ENCODE measurements at regions not wholly inside any gene's neighbourhood (a gene's known extent, or its start where the extent isn't known, plus 50 kb on each side); places are given as distances from the start of the nearest gene placed in this dataset.

DNA sequence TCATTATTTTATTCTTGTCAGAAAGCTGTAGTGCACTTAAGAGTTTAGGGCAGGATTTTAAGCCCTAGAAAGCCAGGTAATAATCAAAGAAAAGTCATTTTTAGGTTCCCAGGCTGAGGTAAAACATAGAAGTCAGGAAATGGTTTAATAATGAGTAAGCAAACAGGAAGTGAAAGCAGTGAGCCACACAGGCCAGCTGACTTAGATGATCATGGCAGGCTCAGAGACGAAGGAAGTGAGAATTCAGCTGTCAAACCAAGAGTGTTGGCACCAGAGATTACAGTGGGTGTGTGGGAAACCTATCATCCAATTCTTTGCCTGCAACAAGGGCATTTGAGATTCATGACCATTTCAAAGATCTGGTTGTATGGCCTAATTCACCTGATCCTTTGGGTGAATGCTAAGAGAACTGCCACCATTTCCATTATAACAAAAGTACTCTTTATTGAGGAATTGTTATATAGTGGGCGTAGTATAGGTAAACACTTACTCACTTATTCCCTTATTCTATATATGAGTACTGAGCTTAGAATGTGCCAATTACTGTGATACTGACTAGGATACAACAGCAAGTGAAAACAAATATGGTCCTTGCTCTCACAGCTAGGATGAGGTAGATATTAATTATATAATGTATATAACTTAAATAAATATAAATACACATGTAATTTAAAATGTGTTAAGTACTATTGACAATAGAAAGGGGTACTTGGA lies 103.7 kb upstream of the EDNRB start:
- peaks cover 12 to 18% (median 14%) of the 10 kb centered on the region in 3 donors for H3K4me1 Mint-ChIP-seq
- H3K9me3 Mint-ChIP-seq = peaks cover 0 to 8% (median 4%) of the 10 kb centered on the region in 5 donors
- ChIA-PET POLR2A (no interaction called here), CTCF (no interaction called here)
- H3K4me3 Mint-ChIP-seq = peak overlapping the region in 2 of 7 donors; percentile 1 to 29
- Histone ChIP-seq H3K27me3 (ENCODE audit: insufficient read depth, low read length, poor library complexity, severe bottlenecking) (no peaks in the 10 kb centered on the region), H3K4me1 (ENCODE audit: insufficient read depth, low read length) (peaks cover 12% of the 10 kb centered on the region), H3K36me3 (ENCODE audit: insufficient read depth, low read length) (no peaks in the 10 kb centered on the region), H3K4me3 (ENCODE audit: low read length) (peak overlapping the region; percentile 5), H3K9me3 (ENCODE audit: low read length) (no peaks in the 10 kb centered on the region), H3K27ac (ENCODE audit: low read depth, low read length) (no peak overlapping the region)
- peak overlapping the region in 7 of 8 donors; percentile 5 to 94 (median 39) for H3K27ac Mint-ChIP-seq
- H3K27me3 Mint-ChIP-seq = peaks cover 0 to 17% of the 10 kb centered on the region in 2 donors
- peak in 3 of 5 donors; percentile 27 to 51 (median 35) for DNase-seq
- H3K36me3 Mint-ChIP-seq = peaks cover 0 to 4% (median 0%) of the 10 kb centered on the region in 3 donors

DNA sequence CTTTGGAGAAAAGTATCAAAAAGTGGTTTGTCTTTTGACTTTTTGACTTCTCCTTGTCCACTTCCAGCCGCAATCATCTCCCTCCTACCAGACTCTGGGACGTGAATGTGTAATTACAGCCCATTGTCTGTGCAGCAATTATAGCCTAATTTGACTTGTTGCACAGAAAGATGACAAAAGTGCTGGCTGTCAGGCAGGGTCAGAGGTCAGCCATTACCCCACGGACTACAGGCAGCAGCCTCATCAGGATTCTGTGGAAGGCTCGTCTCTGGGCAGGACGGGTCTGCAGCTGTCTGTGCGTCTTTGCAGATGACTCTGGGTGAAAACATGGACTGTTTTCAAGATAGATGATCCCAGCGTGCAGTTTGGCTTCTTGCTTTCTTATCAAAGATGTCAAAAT lies 102.2 kb upstream of the EDNRB start:
- Mint-ChIP-seq H3K27ac (no peak overlapping the region), H3K9me3 (peaks cover 0 to 8% (median 4%) of the 10 kb centered on the region in 5 donors), H3K4me1 (peaks cover 12 to 18% (median 14%) of the 10 kb centered on the region in 3 donors), H3K36me3 (peaks cover 0 to 4% (median 0%) of the 10 kb centered on the region in 3 donors), H3K4me3 (no peak overlapping the region), H3K27me3 (peaks cover 0 to 19% of the 10 kb centered on the region in 2 donors)
- ChIA-PET POLR2A (no interaction called here), CTCF (no interaction called here)
- H3K27me3 ChIP-seq (ENCODE audit: insufficient read depth, low read length, poor library complexity, severe bottlenecking) = no peaks in the 10 kb centered on the region
- no peaks in the 10 kb centered on the region for H3K36me3 ChIP-seq (ENCODE audit: insufficient read depth, low read length)
- no peak for DNase-seq
- H3K9me3 ChIP-seq (ENCODE audit: low read length) = no peaks in the 10 kb centered on the region
- peaks cover 12% of the 10 kb centered on the region for H3K4me1 ChIP-seq (ENCODE audit: insufficient read depth, low read length)
- H3K4me3 ChIP-seq (ENCODE audit: low read length) = no peak overlapping the region
- no peak overlapping the region for H3K27ac ChIP-seq (ENCODE audit: low read depth, low read length)

DNA sequence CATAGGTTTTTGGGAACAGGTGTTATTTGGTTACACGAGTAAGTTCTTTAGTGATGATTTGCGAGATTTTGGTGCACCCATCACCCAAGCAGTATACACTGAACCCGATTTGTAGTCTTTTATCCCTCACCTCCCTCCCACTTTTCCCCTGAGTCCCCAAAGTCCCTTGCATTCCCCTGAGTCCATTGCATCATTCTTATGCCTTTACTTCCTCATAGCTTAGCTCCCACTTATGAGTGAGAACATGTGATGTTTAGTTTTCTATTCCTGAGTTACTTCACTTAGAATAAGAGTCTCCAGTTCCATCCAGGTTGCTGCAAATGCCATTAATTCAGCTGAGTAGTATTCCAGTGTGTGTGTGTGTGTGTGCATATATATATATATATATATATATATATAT lies 97.2 kb upstream of the EDNRB start:
- Mint-ChIP-seq H3K27me3 (peaks cover 0 to 21% of the 10 kb centered on the region in 2 donors), H3K9me3 (peaks cover 0 to 5% (median 0%) of the 10 kb centered on the region in 5 donors), H3K27ac (no peak overlapping the region), H3K4me1 (no peaks in the 10 kb centered on the region), H3K36me3 (peaks cover 0 to 4% (median 0%) of the 10 kb centered on the region in 3 donors), H3K4me3 (no peak overlapping the region)
- Histone ChIP-seq H3K4me1 (ENCODE audit: insufficient read depth, low read length) (no peaks in the 10 kb centered on the region), H3K4me3 (ENCODE audit: low read length) (no peak overlapping the region), H3K9me3 (ENCODE audit: low read length) (no peaks in the 10 kb centered on the region), H3K36me3 (ENCODE audit: insufficient read depth, low read length) (no peaks in the 10 kb centered on the region), H3K27ac (ENCODE audit: low read depth, low read length) (no peak overlapping the region), H3K27me3 (ENCODE audit: insufficient read depth, low read length, poor library complexity, severe bottlenecking) (no peaks in the 10 kb centered on the region)
- ChIA-PET POLR2A (no interaction called here), CTCF (no interaction called here)
- no peak for DNase-seq

DNA sequence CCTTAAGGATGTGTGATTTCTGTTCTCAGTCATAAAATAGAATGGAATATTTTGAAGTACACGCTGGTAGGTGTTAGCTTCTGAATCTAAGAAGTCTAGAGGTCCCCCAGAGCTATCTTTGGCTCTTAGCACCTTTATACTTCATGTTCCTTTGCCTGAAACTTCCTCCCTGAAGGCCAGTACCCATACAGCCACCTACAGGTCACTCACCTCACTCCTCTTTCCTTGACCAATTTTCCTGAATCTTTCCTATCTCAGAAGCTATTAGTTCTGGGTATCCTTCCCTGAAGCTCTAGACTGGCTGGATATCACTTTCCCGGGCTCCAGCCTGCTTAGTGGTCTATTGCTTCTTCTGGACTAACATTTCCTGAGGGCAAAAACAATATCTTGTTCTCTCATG lies 93.4 kb upstream of the EDNRB start:
- Histone ChIP-seq H3K9me3 (ENCODE audit: low read length) (no peaks in the 10 kb centered on the region), H3K27ac (ENCODE audit: low read depth, low read length) (no peak overlapping the region), H3K36me3 (ENCODE audit: insufficient read depth, low read length) (no peaks in the 10 kb centered on the region), H3K27me3 (ENCODE audit: insufficient read depth, low read length, poor library complexity, severe bottlenecking) (no peaks in the 10 kb centered on the region), H3K4me3 (ENCODE audit: low read length) (no peak overlapping the region), H3K4me1 (ENCODE audit: insufficient read depth, low read length) (no peaks in the 10 kb centered on the region)
- Mint-ChIP-seq H3K9me3 (no peaks in the 10 kb centered on the region), H3K4me1 (no peaks in the 10 kb centered on the region), H3K4me3 (no peak overlapping the region), H3K27ac (no peak overlapping the region), H3K36me3 (no peaks in the 10 kb centered on the region), H3K27me3 (peaks cover 3 to 7% of the 10 kb centered on the region in 2 donors)
- CTCF ChIA-PET = no interaction called here
- DNase-seq = no peak
- POLR2A ChIA-PET = no interaction called here

DNA sequence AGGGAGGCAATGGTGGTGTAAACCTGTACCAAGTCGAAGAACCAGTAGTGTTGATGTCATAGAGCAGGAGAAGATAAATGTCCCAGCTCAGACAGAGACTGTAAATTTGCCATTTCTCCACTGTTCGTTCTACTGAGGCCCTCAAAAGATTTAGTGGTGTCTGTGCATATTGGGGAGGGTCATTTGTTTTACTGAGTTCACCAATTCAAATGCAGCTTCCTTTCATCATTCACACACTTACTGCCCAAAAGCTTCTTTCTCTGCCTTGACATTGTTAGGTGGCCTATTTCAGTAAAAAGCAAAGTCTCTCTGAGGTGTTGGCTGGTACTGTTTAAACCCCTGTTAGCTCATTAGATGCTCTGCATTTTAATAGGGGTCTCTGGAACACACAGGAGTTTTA lies 86.2 kb upstream of the EDNRB start:
- H3K9me3 Mint-ChIP-seq = peaks cover 0 to 4% (median 0%) of the 10 kb centered on the region in 5 donors
- CTCF ChIA-PET = no interaction called here
- Histone ChIP-seq H3K4me3 (ENCODE audit: low read length) (no peak overlapping the region), H3K4me1 (ENCODE audit: insufficient read depth, low read length) (no peaks in the 10 kb centered on the region), H3K27ac (ENCODE audit: low read depth, low read length) (no peak overlapping the region), H3K9me3 (ENCODE audit: low read length) (no peaks in the 10 kb centered on the region), H3K27me3 (ENCODE audit: insufficient read depth, low read length, poor library complexity, severe bottlenecking) (no peaks in the 10 kb centered on the region), H3K36me3 (ENCODE audit: insufficient read depth, low read length) (no peaks in the 10 kb centered on the region)
- no peak overlapping the region for H3K27ac Mint-ChIP-seq
- POLR2A ChIA-PET = no interaction called here
- no peak for DNase-seq
- H3K4me1 Mint-ChIP-seq = no peaks in the 10 kb centered on the region
- no peaks in the 10 kb centered on the region for H3K36me3 Mint-ChIP-seq
- H3K4me3 Mint-ChIP-seq = no peak overlapping the region
- peaks cover 3 to 15% of the 10 kb centered on the region in 2 donors for H3K27me3 Mint-ChIP-seq

DNA sequence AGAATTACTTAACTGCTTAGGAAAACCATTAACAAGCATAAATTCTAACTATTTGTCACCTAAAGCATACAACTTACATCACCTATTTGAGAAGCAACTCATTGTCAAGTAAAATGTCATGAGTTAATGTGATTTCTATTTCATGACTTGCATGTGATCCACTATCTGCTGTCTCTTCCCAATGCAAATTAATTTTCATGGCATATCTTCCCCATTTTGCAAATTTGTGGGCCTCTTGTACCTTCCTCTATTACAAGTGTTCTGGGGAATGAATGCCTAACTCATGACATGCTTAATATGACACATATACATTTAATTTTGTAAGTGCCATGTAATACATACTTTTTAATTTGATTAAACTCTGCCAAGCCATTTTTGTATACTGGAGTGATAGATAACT lies 81.1 kb upstream of the EDNRB start:
- Histone ChIP-seq H3K4me1 (ENCODE audit: insufficient read depth, low read length) (no peaks in the 10 kb centered on the region), H3K36me3 (ENCODE audit: insufficient read depth, low read length) (no peaks in the 10 kb centered on the region), H3K27ac (ENCODE audit: low read depth, low read length) (no peak overlapping the region), H3K27me3 (ENCODE audit: insufficient read depth, low read length, poor library complexity, severe bottlenecking) (no peaks in the 10 kb centered on the region), H3K9me3 (ENCODE audit: low read length) (no peaks in the 10 kb centered on the region), H3K4me3 (ENCODE audit: low read length) (no peak overlapping the region)
- peaks cover 6 to 32% of the 10 kb centered on the region in 2 donors for H3K27me3 Mint-ChIP-seq
- CTCF ChIA-PET = no interaction called here
- H3K4me1 Mint-ChIP-seq = no peaks in the 10 kb centered on the region
- peaks cover 0 to 7% (median 3%) of the 10 kb centered on the region in 5 donors for H3K9me3 Mint-ChIP-seq
- no peak for DNase-seq
- no peak overlapping the region for H3K27ac Mint-ChIP-seq
- H3K36me3 Mint-ChIP-seq = no peaks in the 10 kb centered on the region
- POLR2A ChIA-PET = no interaction called here
- H3K4me3 Mint-ChIP-seq = no peak overlapping the region

DNA sequence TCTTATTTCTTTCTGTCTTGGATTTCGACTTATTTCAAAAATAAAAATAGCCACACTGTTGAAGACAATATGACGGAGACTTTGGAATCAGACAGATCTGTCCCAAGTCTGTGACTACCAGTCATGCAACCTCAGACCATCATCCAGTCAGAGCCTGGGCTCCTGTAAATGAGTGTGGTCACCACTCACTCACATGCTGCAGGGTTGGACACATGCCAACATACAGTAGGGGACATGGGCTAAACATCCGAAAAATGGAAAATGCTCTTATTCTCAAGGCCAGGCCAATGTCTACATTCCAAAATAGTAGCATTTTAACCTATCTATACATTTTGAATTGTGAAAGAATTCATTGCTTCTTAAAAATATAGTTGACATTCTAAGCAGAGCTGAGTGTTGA lies 75.5 kb upstream of the EDNRB start:
- Mint-ChIP-seq H3K9me3 (peaks cover 0 to 4% (median 3%) of the 10 kb centered on the region in 5 donors), H3K36me3 (no peaks in the 10 kb centered on the region), H3K4me3 (no peak overlapping the region), H3K4me1 (no peaks in the 10 kb centered on the region), H3K27me3 (peaks cover 6 to 18% of the 10 kb centered on the region in 2 donors), H3K27ac (no peak overlapping the region)
- no peaks in the 10 kb centered on the region for H3K9me3 ChIP-seq (ENCODE audit: low read length)
- no peaks in the 10 kb centered on the region for H3K4me1 ChIP-seq (ENCODE audit: insufficient read depth, low read length)
- ChIA-PET POLR2A (no interaction called here), CTCF (no interaction called here)
- H3K4me3 ChIP-seq (ENCODE audit: low read length) = no peak overlapping the region
- H3K27ac ChIP-seq (ENCODE audit: low read depth, low read length) = no peak overlapping the region
- no peaks in the 10 kb centered on the region for H3K36me3 ChIP-seq (ENCODE audit: insufficient read depth, low read length)
- no peaks in the 10 kb centered on the region for H3K27me3 ChIP-seq (ENCODE audit: insufficient read depth, low read length, poor library complexity, severe bottlenecking)
- no peak for DNase-seq

DNA sequence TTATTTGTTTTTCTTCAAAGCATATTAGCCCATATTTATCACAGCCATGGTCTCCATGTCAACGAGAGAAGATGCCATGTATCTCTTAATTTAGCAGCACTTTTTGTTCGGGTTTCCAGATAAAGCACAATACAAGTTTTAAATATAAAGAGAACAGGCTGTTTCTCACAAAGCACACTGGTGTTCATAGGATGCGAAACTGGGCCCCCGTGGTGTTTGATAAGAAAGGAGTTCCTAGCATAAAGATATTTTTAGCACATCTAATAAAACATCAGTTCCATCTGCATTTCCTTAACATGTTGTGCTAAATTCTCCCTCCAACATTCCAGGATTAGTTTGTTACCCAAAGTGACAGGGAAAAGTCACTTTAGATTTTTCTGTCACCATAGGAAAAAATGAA lies 72.4 kb upstream of the EDNRB start:
- Mint-ChIP-seq H3K9me3 (peaks cover 0 to 4% (median 3%) of the 10 kb centered on the region in 5 donors), H3K4me3 (no peak overlapping the region), H3K4me1 (no peaks in the 10 kb centered on the region), H3K27me3 (peaks cover 5 to 15% of the 10 kb centered on the region in 2 donors), H3K36me3 (no peaks in the 10 kb centered on the region), H3K27ac (no peak overlapping the region)
- H3K36me3 ChIP-seq (ENCODE audit: insufficient read depth, low read length) = no peaks in the 10 kb centered on the region
- no peak overlapping the region for H3K27ac ChIP-seq (ENCODE audit: low read depth, low read length)
- ChIA-PET POLR2A (no interaction called here), CTCF (no interaction called here)
- no peak for DNase-seq
- H3K4me3 ChIP-seq (ENCODE audit: low read length) = no peak overlapping the region
- H3K27me3 ChIP-seq (ENCODE audit: insufficient read depth, low read length, poor library complexity, severe bottlenecking) = no peaks in the 10 kb centered on the region
- no peaks in the 10 kb centered on the region for H3K4me1 ChIP-seq (ENCODE audit: insufficient read depth, low read length)
- H3K9me3 ChIP-seq (ENCODE audit: low read length) = no peaks in the 10 kb centered on the region
